Epithelial cell of proximal tubule (primary cell): ENCODE measurements at regions not wholly inside any gene's neighbourhood (a gene's known extent, or its start where the extent isn't known, plus 50 kb on each side); places are given as distances from the start of the nearest gene placed in this dataset.

Experiments used
- DNase-seq: peaks from one replicate; pipeline ENCODE4 v3.0.0-alpha.2; 2011; ENCODE audit warnings: low read depth
- H3K4me3 ChIP-seq: 2 replicates; pipeline ENCODE4 v1.5.1; 2011; ENCODE audit warnings: low read depth, mild to moderate bottlenecking, low read length
- TF ChIP-seq, protein P1 (sequence below): conservative IDR thresholded peaks from 2 replicates; pipeline ENCODE4 v1.5.1; 2012; ENCODE audit warnings: low read depth, mild to moderate bottlenecking, low read length

DNA sequence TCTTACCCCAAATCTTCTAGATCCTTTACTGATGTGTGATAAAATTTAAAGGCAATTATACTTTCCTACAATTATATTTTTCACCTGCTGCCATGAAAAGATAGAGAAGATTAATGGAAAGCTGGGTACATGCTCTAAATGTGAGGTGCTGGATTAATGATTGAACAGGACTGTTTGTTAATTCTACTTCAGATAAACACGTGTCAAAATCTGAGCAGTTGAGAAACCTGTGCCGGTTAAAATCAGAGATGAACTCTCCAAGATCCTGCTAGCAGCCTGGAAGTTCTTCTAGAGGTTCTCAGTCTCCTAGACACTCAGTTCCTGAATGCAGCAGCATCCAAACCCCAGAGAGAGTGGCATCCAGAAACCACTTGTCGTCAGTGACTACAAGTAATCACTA lies 69.2 kb downstream of the INHBA start:
- TF ChIP-seq, protein P1, sequence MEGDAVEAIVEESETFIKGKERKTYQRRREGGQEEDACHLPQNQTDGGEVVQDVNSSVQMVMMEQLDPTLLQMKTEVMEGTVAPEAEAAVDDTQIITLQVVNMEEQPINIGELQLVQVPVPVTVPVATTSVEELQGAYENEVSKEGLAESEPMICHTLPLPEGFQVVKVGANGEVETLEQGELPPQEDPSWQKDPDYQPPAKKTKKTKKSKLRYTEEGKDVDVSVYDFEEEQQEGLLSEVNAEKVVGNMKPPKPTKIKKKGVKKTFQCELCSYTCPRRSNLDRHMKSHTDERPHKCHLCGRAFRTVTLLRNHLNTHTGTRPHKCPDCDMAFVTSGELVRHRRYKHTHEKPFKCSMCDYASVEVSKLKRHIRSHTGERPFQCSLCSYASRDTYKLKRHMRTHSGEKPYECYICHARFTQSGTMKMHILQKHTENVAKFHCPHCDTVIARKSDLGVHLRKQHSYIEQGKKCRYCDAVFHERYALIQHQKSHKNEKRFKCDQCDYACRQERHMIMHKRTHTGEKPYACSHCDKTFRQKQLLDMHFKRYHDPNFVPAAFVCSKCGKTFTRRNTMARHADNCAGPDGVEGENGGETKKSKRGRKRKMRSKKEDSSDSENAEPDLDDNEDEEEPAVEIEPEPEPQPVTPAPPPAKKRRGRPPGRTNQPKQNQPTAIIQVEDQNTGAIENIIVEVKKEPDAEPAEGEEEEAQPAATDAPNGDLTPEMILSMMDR = no peak
- no peak overlapping the region for H3K4me3 ChIP-seq
- no peak for DNase-seq

DNA sequence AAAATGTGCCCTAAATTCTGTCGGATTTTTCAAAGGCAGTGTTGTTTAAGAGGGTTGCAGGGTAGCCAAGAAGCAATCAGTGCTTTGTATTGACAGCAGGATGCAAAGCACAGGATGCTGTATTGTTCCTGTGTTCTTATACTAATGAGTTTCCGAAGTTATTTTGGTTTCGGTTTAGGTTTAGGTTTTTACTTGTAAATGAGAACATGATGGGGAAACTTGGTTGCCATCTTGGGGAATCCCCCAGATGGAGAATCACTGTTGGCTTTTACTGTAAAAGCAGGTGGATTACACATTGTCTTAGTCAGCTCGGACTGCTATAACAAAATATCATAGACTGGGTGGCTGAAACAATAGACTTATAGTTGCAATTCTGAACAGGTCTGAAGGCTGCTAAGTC lies 72.1 kb downstream of the INHBA start:
- no peak overlapping the region for H3K4me3 ChIP-seq
- TF ChIP-seq, protein P1 = no peak
- no peak for DNase-seq

DNA sequence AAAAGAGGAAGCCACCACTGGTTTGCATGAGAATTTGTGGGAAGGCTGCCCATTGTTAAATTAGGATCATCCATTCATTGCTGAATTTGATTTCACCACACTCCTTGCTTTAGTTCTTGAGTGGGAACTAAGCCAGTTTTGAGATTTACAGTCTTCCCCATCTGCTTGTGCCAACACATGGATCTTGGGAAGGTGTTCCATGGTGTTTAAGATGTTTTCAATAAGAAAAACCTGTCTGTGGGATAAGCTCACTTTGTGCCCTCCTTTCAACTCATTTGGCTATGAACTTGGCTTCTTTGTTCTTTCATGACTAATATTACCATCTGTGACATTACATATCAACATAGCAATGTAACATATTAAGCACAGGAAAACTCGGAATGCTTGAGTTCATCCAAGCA lies 73.2 kb downstream of the INHBA start:
- DNase-seq = no peak
- TF ChIP-seq, protein P1 = no peak
- H3K4me3 ChIP-seq = no peak overlapping the region

DNA sequence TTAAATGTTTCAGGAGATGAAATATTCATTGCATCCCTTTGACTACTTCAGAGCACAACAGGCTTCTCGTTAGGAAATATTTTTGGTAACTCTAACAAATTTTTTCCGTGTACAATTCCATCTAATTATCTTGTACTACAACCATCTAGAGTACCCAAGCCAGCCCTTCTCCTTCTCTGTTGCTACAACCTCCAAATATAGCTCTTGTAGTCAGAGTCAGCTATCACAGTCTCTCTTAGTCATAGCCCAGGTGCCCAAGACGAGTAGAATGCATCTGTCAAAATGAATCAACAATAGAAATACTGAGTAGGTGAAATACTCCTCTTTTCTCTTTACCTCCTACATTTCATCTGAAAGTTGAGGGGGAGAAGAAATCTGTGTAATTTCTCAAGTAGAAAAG lies 74.0 kb downstream of the INHBA start:
- H3K4me3 ChIP-seq = no peak overlapping the region
- DNase-seq = no peak
- TF ChIP-seq, protein P1 = no peak

DNA sequence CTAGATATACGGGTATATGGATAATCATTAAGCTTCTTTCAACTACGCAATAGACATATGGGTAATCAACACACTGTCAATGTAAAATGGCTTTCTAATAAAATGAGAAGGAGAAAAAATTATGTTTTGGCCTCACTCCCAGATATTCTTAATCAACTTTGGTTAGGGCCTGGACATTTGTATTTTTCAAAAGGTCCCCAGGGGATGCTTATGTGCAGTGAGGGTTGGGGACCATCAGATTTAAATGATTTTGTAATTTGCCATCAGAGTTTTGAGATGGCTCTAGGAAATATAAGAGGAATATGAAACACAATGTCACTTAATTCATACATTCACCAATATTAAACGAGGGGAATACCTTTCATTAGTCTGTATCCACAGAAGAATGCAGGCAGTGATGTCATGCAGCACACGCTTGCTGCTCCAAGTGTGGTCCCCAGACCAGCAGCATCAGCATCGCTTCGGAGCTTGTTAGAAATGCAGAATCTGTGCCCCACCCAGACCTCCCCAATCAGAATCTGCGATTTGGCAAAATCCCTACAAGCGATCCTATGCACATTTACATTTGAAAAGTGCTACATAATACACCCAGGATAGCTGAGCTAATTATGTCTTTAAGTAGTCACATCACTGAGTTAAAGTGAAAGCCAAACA lies 75.1 kb downstream of the INHBA start:
- TF ChIP-seq, protein P1 = no peak
- no peak overlapping the region for H3K4me3 ChIP-seq

DNA sequence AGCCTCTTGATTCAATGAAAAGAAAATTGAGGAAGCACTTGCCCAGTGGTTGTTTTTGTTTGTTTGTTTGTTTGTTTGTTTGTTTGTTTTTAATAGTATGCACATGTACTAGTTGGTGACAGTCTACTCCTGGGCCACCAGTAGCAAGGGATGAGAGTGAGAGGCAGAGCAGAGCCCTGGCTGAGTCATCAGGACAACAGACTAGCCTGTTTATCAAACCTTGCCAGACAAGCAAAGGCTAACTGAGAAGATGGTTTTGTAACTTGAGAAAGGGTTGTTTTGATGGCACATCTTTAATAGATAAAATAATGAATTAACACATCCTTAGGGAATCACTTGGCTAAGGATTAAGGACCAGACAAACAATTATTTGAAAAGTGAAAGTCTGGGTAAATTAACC lies 78.1 kb downstream of the INHBA start:
- TF ChIP-seq, protein P1 = no peak
- DNase-seq = no peak
- H3K4me3 ChIP-seq = no peak overlapping the region

More for the DNA sequence above, 75.1 kb downstream of the INHBA start:
- DNase-seq = no peak
